AG10803 (cell line): ENCODE measurements at regions not wholly inside any gene's neighbourhood (a gene's known extent, or its start where the extent isn't known, plus 50 kb on each side); places are given as distances from the start of the nearest gene placed in this dataset.

Experiments used
- DNase-seq: peaks from one replicate; pipeline ENCODE4 v3.0.0; 2010; ENCODE audit warnings: low read depth
- H3K4me3 ChIP-seq: 2 replicates; pipeline ENCODE4 v1.5.1; 2011; ENCODE audit warnings: mild to moderate bottlenecking, low read length, control low read depth
- CTCF ChIP-seq: conservative IDR thresholded peaks from 2 replicates; pipeline ENCODE4 v1.5.1; 2011; ENCODE audit warnings: mild to moderate bottlenecking, low read length, control low read depth, inconsistent platforms

GRCh38 chr1:221947731-221948130 lies 205.8 kb upstream of the DUSP10 start:
- no peak for DNase-seq
- H3K4me3 ChIP-seq: no peak overlapping the region
- no peak for TF ChIP-seq CTCF

GRCh38 chr1:221946768-221947167 lies 204.9 kb upstream of the DUSP10 start:
- no peak for DNase-seq
- TF ChIP-seq CTCF: no peak
- no peak overlapping the region for H3K4me3 ChIP-seq

GRCh38 chr1:221945669-221946068 lies 203.8 kb upstream of the DUSP10 start:
- TF ChIP-seq CTCF: no peak
- H3K4me3 ChIP-seq: no peak overlapping the region
- DNase-seq: no peak

- DNase-seq: no peak
- no peak for TF ChIP-seq CTCF
Observed at GRCh38 chr1:221944247-221944870, 202.5 kb upstream of the DUSP10 start.

GRCh38 chr1:221940631-221941030 lies 198.7 kb upstream of the DUSP10 start:
- no peak for TF ChIP-seq CTCF

More at GRCh38 chr1:221944247-221944870, 202.5 kb upstream of the DUSP10 start:
- no peak overlapping the region for H3K4me3 ChIP-seq

GRCh38 chr1:221939607-221940006 lies 197.7 kb upstream of the DUSP10 start:
- TF ChIP-seq CTCF: no peak
- no peak overlapping the region for H3K4me3 ChIP-seq
- no peak for DNase-seq

More at GRCh38 chr1:221940631-221941030, 198.7 kb upstream of the DUSP10 start:
- H3K4me3 ChIP-seq: no peak overlapping the region
- no peak for DNase-seq

GRCh38 chr1:221937155-221937953 lies 195.5 kb upstream of the DUSP10 start:
- TF ChIP-seq CTCF: no peak
- no peak overlapping the region for H3K4me3 ChIP-seq
- DNase-seq: no peak
